ENCODE measurements at regions not wholly inside any gene's neighbourhood (a gene's known extent, or its start where the extent isn't known, plus 50 kb on each side); places are given as distances from the start of the nearest gene placed in this dataset.

DNA sequence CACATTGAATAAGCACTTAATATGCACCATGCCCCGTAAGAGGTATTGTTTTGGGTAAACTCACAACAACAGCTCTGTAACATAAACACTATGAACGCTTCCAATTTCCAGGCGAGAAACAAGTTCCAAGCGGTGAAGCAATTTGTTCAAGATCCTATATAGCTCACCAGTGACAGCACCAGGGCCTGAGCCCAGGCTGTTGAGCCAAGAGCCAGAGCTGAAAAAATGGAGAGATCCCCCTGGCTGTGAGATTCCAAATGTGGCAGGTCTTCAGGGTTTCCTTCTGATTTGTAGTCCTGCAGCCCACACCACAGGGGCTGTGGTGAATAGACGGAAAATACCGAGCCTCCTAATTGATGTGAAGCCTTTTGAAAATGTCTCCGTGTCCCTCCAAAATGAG, 268.0 kb upstream of the KIRREL3 start:
- Histone ChIP-seq H3K4me1 (ENCODE audit: control insufficient read depth, insufficient read depth, low read depth, low read length) (no peaks in the 10 kb centered on the region), H3K36me3 (ENCODE audit: control insufficient read depth in 1 of 2, insufficient read depth in 2 of 2, low read depth in 1 of 2, low read length in 2 of 2) (no peaks in the 10 kb centered on the region), H3K4me3 (ENCODE audit: insufficient read depth in 1 of 2, low read depth in 1 of 2, low read length in 2 of 2) (no peak overlapping the region), H3K23ac (ENCODE audit: low read length in 2 of 2) (no peak overlapping the region), H3K27ac (ENCODE audit: low read length, poor library complexity, severe bottlenecking) (no peak overlapping the region), H2BK5ac (ENCODE audit: low read depth, low read length, poor library complexity, severe bottlenecking) (no peak overlapping the region), H4K8ac (ENCODE audit: low read length) (no peak overlapping the region), H3K14ac (ENCODE audit: low read length in 2 of 2) (no peak overlapping the region), H2BK12ac (ENCODE audit: low read length in 2 of 2) (no peak overlapping the region), H2BK15ac (ENCODE audit: low read depth, poor library complexity, severe bottlenecking) (no peak overlapping the region), H3K18ac (ENCODE audit: low read depth in 1 of 2, low read length in 2 of 2) (no peak overlapping the region), H2AK5ac (ENCODE audit: low read length, severe bottlenecking) (no peak overlapping the region), H3K79me1 (replicated peaks; ENCODE audit: low read length, poor library complexity, severe bottlenecking) (no peaks in the 10 kb centered on the region), H3K9me3 (ENCODE audit: control insufficient read depth, low read length) (no peaks in the 10 kb centered on the region), H3K4me2 (ENCODE audit: low read length, poor library complexity, severe bottlenecking) (no peak overlapping the region), H3K4ac (ENCODE audit: low read depth in 1 of 2, low read length in 2 of 2) (no peak overlapping the region), H3K27me3 (ENCODE audit: control insufficient read depth in 1 of 2, insufficient read depth in 1 of 2, low read length in 2 of 2) (no peaks in the 10 kb centered on the region), H4K91ac (ENCODE audit: low read length) (no peak overlapping the region), H3K9ac (ENCODE audit: low read length) (no peak overlapping the region), H2AFZ (ENCODE audit: low read depth, low read length) (no peak overlapping the region), H2BK120ac (ENCODE audit: low read depth, low read length) (no peak overlapping the region)
- DNase-seq: no peak
- WGBS: 82% methylated on average over 7 of the region's 7 CpGs

DNA sequence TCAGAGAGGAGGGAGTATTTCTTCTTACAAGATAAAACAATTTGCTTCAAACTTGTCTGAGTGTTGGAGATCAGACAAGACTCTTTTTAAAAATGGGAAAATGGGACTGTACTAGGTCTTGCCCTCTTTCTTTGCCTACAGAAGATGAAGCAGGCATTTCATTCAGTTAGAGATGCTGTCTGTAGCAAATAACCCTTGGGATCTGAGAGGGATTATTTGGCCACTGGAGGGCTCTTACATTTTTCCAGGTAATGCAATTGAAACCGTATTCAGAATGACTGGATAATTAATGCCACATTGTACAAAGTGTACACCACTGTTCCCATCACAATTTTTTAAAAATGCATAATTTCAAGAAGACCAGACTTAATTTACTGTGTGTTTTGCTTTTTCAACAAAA, 258.5 kb upstream of the KIRREL3 start:
- no peak overlapping the region for H2BK12ac ChIP-seq (ENCODE audit: low read length in 2 of 2)
- H4K91ac ChIP-seq (ENCODE audit: low read length): no peak overlapping the region
- H3K79me1 ChIP-seq (replicated peaks; ENCODE audit: low read length, poor library complexity, severe bottlenecking): no peaks in the 10 kb centered on the region
- H3K14ac ChIP-seq (ENCODE audit: low read length in 2 of 2): no peak overlapping the region
- H3K9me3 ChIP-seq (ENCODE audit: control insufficient read depth, low read length): no peaks in the 10 kb centered on the region
- H3K4me2 ChIP-seq (ENCODE audit: low read length, poor library complexity, severe bottlenecking): no peak overlapping the region
- H2BK5ac ChIP-seq (ENCODE audit: low read depth, low read length, poor library complexity, severe bottlenecking): no peak overlapping the region
- no peak overlapping the region for H3K23ac ChIP-seq (ENCODE audit: low read length in 2 of 2)
- no peaks in the 10 kb centered on the region for H3K4me1 ChIP-seq (ENCODE audit: control insufficient read depth, insufficient read depth, low read depth, low read length)
- no peak overlapping the region for H4K8ac ChIP-seq (ENCODE audit: low read length)
- H3K18ac ChIP-seq (ENCODE audit: low read depth in 1 of 2, low read length in 2 of 2): no peak overlapping the region
- no peak overlapping the region for H3K27ac ChIP-seq (ENCODE audit: low read length, poor library complexity, severe bottlenecking)
- H2AFZ ChIP-seq (ENCODE audit: low read depth, low read length): no peak overlapping the region
- H3K4me3 ChIP-seq (ENCODE audit: insufficient read depth in 1 of 2, low read depth in 1 of 2, low read length in 2 of 2): no peak overlapping the region
- 100% methylated on average over 1 of the region's 1 CpG for WGBS
- no peak overlapping the region for H2AK5ac ChIP-seq (ENCODE audit: low read length, severe bottlenecking)
- H3K4ac ChIP-seq (ENCODE audit: low read depth in 1 of 2, low read length in 2 of 2): no peak overlapping the region
- no peak overlapping the region for H3K9ac ChIP-seq (ENCODE audit: low read length)
- no peak overlapping the region for H2BK15ac ChIP-seq (ENCODE audit: low read depth, poor library complexity, severe bottlenecking)
- no peak overlapping the region for H2BK120ac ChIP-seq (ENCODE audit: low read depth, low read length)
- H3K27me3 ChIP-seq (ENCODE audit: control insufficient read depth in 1 of 2, insufficient read depth in 1 of 2, low read length in 2 of 2): no peaks in the 10 kb centered on the region
- H3K36me3 ChIP-seq (ENCODE audit: control insufficient read depth in 1 of 2, insufficient read depth in 2 of 2, low read depth in 1 of 2, low read length in 2 of 2): no peaks in the 10 kb centered on the region
- no peak for DNase-seq

DNA sequence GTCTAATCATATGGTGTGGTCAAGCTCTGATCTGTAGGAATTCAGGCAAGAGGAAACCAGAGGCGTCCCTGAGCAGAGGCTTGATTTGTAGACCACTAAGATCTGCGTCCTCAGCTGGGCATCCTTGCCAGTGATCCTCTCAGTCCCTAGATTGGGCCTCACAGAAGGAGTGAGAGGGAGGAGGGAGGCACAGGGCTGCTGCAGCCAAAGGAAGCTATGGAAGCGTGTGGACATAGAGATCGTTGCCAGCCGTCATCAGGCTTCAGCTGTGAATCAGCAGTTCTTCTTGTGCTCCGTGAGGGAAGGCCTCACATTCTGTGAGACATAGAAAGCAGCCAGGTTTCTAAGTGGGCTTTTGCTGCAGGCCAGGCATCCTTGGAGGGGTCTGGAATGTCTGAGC, 254.6 kb upstream of the KIRREL3 start:
- Histone ChIP-seq H3K23ac (ENCODE audit: low read length in 2 of 2) (no peak overlapping the region), H3K4me1 (ENCODE audit: control insufficient read depth, insufficient read depth, low read depth, low read length) (no peaks in the 10 kb centered on the region), H4K8ac (ENCODE audit: low read length) (no peak overlapping the region), H3K4ac (ENCODE audit: low read depth in 1 of 2, low read length in 2 of 2) (no peak overlapping the region), H3K36me3 (ENCODE audit: control insufficient read depth in 1 of 2, insufficient read depth in 2 of 2, low read depth in 1 of 2, low read length in 2 of 2) (no peaks in the 10 kb centered on the region), H2BK120ac (ENCODE audit: low read depth, low read length) (no peak overlapping the region), H2BK5ac (ENCODE audit: low read depth, low read length, poor library complexity, severe bottlenecking) (no peak overlapping the region), H3K79me1 (replicated peaks; ENCODE audit: low read length, poor library complexity, severe bottlenecking) (no peaks in the 10 kb centered on the region), H3K18ac (ENCODE audit: low read depth in 1 of 2, low read length in 2 of 2) (no peak overlapping the region), H2BK15ac (ENCODE audit: low read depth, poor library complexity, severe bottlenecking) (no peak overlapping the region), H3K14ac (ENCODE audit: low read length in 2 of 2) (no peak overlapping the region), H3K9me3 (ENCODE audit: control insufficient read depth, low read length) (no peaks in the 10 kb centered on the region), H3K4me2 (ENCODE audit: low read length, poor library complexity, severe bottlenecking) (no peak overlapping the region), H3K27ac (ENCODE audit: low read length, poor library complexity, severe bottlenecking) (no peak overlapping the region), H2AK5ac (ENCODE audit: low read length, severe bottlenecking) (no peak overlapping the region), H3K27me3 (ENCODE audit: control insufficient read depth in 1 of 2, insufficient read depth in 1 of 2, low read length in 2 of 2) (no peaks in the 10 kb centered on the region), H2BK12ac (ENCODE audit: low read length in 2 of 2) (no peak overlapping the region), H4K91ac (ENCODE audit: low read length) (no peak overlapping the region), H2AFZ (ENCODE audit: low read depth, low read length) (no peak overlapping the region), H3K4me3 (ENCODE audit: insufficient read depth in 1 of 2, low read depth in 1 of 2, low read length in 2 of 2) (no peak overlapping the region), H3K9ac (ENCODE audit: low read length) (no peak overlapping the region)
- DNase-seq: no peak
- 67% methylated on average over 6 of the region's 6 CpGs for WGBS

DNA sequence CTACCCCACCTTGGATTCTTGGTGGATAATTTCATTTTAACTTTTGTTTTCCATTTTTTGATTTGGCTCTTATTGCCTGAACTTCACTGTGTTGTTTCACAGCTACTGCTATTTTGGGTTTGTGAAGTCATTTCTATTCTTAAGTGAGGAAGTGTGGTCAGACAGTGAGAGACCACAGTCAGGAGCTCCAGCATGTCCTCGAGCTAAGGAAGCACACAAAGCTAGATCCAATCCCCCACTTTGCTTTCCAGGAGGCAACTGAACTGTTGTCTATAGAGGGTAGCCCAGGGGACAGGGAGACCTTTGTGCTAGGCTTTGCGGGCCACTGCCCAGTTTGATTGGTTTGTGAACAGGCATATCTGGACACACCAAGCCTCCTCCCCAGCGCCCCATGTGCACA, 251.8 kb upstream of the KIRREL3 start:
- no peak overlapping the region for H2BK12ac ChIP-seq (ENCODE audit: low read length in 2 of 2)
- no peaks in the 10 kb centered on the region for H3K79me1 ChIP-seq (replicated peaks; ENCODE audit: low read length, poor library complexity, severe bottlenecking)
- no peak overlapping the region for H3K27ac ChIP-seq (ENCODE audit: low read length, poor library complexity, severe bottlenecking)
- H3K4me1 ChIP-seq (ENCODE audit: control insufficient read depth, insufficient read depth, low read depth, low read length): no peaks in the 10 kb centered on the region
- no peak overlapping the region for H4K8ac ChIP-seq (ENCODE audit: low read length)
- H3K14ac ChIP-seq (ENCODE audit: low read length in 2 of 2): no peak overlapping the region
- H2BK5ac ChIP-seq (ENCODE audit: low read depth, low read length, poor library complexity, severe bottlenecking): no peak overlapping the region
- H3K9me3 ChIP-seq (ENCODE audit: control insufficient read depth, low read length): no peaks in the 10 kb centered on the region
- no peaks in the 10 kb centered on the region for H3K36me3 ChIP-seq (ENCODE audit: control insufficient read depth in 1 of 2, insufficient read depth in 2 of 2, low read depth in 1 of 2, low read length in 2 of 2)
- no peak overlapping the region for H2AFZ ChIP-seq (ENCODE audit: low read depth, low read length)
- no peak overlapping the region for H2BK120ac ChIP-seq (ENCODE audit: low read depth, low read length)
- 70% methylated on average over 2 of the region's 3 CpGs for WGBS
- no peak overlapping the region for H4K91ac ChIP-seq (ENCODE audit: low read length)
- H3K4me3 ChIP-seq (ENCODE audit: insufficient read depth in 1 of 2, low read depth in 1 of 2, low read length in 2 of 2): no peak overlapping the region
- H3K9ac ChIP-seq (ENCODE audit: low read length): no peak overlapping the region
- DNase-seq: no peak
- no peak overlapping the region for H3K23ac ChIP-seq (ENCODE audit: low read length in 2 of 2)
- H3K18ac ChIP-seq (ENCODE audit: low read depth in 1 of 2, low read length in 2 of 2): no peak overlapping the region
- no peak overlapping the region for H3K4ac ChIP-seq (ENCODE audit: low read depth in 1 of 2, low read length in 2 of 2)
- no peak overlapping the region for H2BK15ac ChIP-seq (ENCODE audit: low read depth, poor library complexity, severe bottlenecking)
- no peak overlapping the region for H2AK5ac ChIP-seq (ENCODE audit: low read length, severe bottlenecking)
- H3K27me3 ChIP-seq (ENCODE audit: control insufficient read depth in 1 of 2, insufficient read depth in 1 of 2, low read length in 2 of 2): no peaks in the 10 kb centered on the region
- no peak overlapping the region for H3K4me2 ChIP-seq (ENCODE audit: low read length, poor library complexity, severe bottlenecking)

Data from mesenchymal stem cell (in vitro differentiated cells and primary cell).